ENCODE measurements at regions not wholly inside any gene's neighbourhood (a gene's known extent, or its start where the extent isn't known, plus 50 kb on each side); places are given as distances from the start of the nearest gene placed in this dataset.

GRCh38 chr5:7220156-7220555 is 175.8 kb upstream of the ADCY2 start:
- no peak for DNase-seq
- H3K4me3 Mint-ChIP-seq: no peak overlapping the region
- TF ChIP-seq CTCF (IDR thresholded peaks at IDR 0.05) (no peak), EZH2 (IDR thresholded peaks at IDR 0.05; ENCODE audit: borderline replicate concordance, insufficient read depth, low read depth, low read length, poor library complexity, severe bottlenecking) (no peak)
- H3K4me3 ChIP-seq (ENCODE audit: control extremely low read depth in 1 of 5, extremely low read depth in 1 of 5, insufficient read depth in 1 of 5, low read depth in 2 of 5, low read length in 4 of 5): no peak overlapping the region
- ATAC-seq (ENCODE audit: low read depth): no peak
- no peak overlapping the region for H3K27ac Mint-ChIP-seq
- H3K27me3 ChIP-seq (replicated peaks in 1 of 4; ENCODE audit: control extremely low read depth in 1 of 4, control insufficient read depth in 3 of 4, insufficient read depth in 4 of 4, low read length in 3 of 4): no peaks in the 10 kb centered on the region
- no peak overlapping the region for H3K4me2 ChIP-seq (replicated peaks; ENCODE audit: low read depth, low read length, poor library complexity, severe bottlenecking)
- H3K4me1 Mint-ChIP-seq: no peaks in the 10 kb centered on the region
- H4K20me1 ChIP-seq (ENCODE audit: control insufficient read depth, insufficient read depth, low read length, poor library complexity, severe bottlenecking): no peaks in the 10 kb centered on the region
- POLR2A ChIA-PET: no interaction called here
- no peak overlapping the region for H3K9ac ChIP-seq (ENCODE audit: low read length)
- intact Hi-C loops (cut with micrococcal nuclease): no loop called here
- H2AFZ ChIP-seq (ENCODE audit: insufficient read depth, low read depth, low read length, poor library complexity, severe bottlenecking): no peak overlapping the region
- H3K9me3 ChIP-seq (ENCODE audit: control extremely low read depth in 1 of 3, control insufficient read depth in 2 of 3, insufficient read depth in 1 of 3, low read length in 2 of 3): peaks cover 0 to 4% (median 0%) of the 10 kb centered on the region in 3 donors
- no peaks in the 10 kb centered on the region for H3K4me1 ChIP-seq (ENCODE audit: control insufficient read depth in 2 of 2, insufficient read depth in 2 of 2, low read length in 2 of 2)
- CTCF ChIA-PET: no interaction called here
- H3K79me2 ChIP-seq (ENCODE audit: control insufficient read depth, insufficient read depth, low read length): no peaks in the 10 kb centered on the region
- no peaks in the 10 kb centered on the region for H3K36me3 ChIP-seq (replicated peaks in 1 of 2; ENCODE audit: control extremely low read depth in 1 of 2, control insufficient read depth in 1 of 2, extremely low read depth in 1 of 2, insufficient read depth in 2 of 2, low read length in 1 of 2)
- no peak overlapping the region for H3K27ac ChIP-seq (ENCODE audit: low read length in 2 of 2)
- no peaks in the 10 kb centered on the region for H3K27me3 Mint-ChIP-seq
- WGBS (ENCODE audit: insufficient coverage): 90% methylated on average over 2 of the region's 4 CpGs
- H3K9me3 Mint-ChIP-seq (ENCODE audit: insufficient read depth): no peaks in the 10 kb centered on the region

GRCh38 chr5:7221041-7221440 is 174.9 kb upstream of the ADCY2 start:
- Mint-ChIP-seq H3K27ac (no peak overlapping the region), H3K27me3 (no peaks in the 10 kb centered on the region), H3K4me3 (no peak overlapping the region), H3K4me1 (no peaks in the 10 kb centered on the region), H3K9me3 (ENCODE audit: insufficient read depth) (no peaks in the 10 kb centered on the region)
- H3K79me2 ChIP-seq (ENCODE audit: control insufficient read depth, insufficient read depth, low read length): no peaks in the 10 kb centered on the region
- no peaks in the 10 kb centered on the region for H3K4me1 ChIP-seq (ENCODE audit: control insufficient read depth in 2 of 2, insufficient read depth in 2 of 2, low read length in 2 of 2)
- H3K27me3 ChIP-seq (replicated peaks in 1 of 4; ENCODE audit: control extremely low read depth in 1 of 4, control insufficient read depth in 3 of 4, insufficient read depth in 4 of 4, low read length in 3 of 4): no peaks in the 10 kb centered on the region
- intact Hi-C loops (cut with micrococcal nuclease): no loop called here
- no peak overlapping the region for H3K4me2 ChIP-seq (replicated peaks; ENCODE audit: low read depth, low read length, poor library complexity, severe bottlenecking)
- 89% methylated on average over 3 of the region's 3 CpGs for WGBS (ENCODE audit: insufficient coverage)
- CTCF ChIA-PET: no interaction called here
- H3K4me3 ChIP-seq (ENCODE audit: control extremely low read depth in 1 of 5, extremely low read depth in 1 of 5, insufficient read depth in 1 of 5, low read depth in 2 of 5, low read length in 4 of 5): no peak overlapping the region
- TF ChIP-seq CTCF (IDR thresholded peaks at IDR 0.05): no peak
- no peak for TF ChIP-seq EZH2 (IDR thresholded peaks at IDR 0.05; ENCODE audit: borderline replicate concordance, insufficient read depth, low read depth, low read length, poor library complexity, severe bottlenecking)
- no peak for ATAC-seq (ENCODE audit: low read depth)
- POLR2A ChIA-PET: no interaction called here
- H3K9ac ChIP-seq (ENCODE audit: low read length): no peak overlapping the region
- no peak overlapping the region for H2AFZ ChIP-seq (ENCODE audit: insufficient read depth, low read depth, low read length, poor library complexity, severe bottlenecking)
- H3K9me3 ChIP-seq (ENCODE audit: control extremely low read depth in 1 of 3, control insufficient read depth in 2 of 3, insufficient read depth in 1 of 3, low read length in 2 of 3): peaks cover 0 to 7% (median 0%) of the 10 kb centered on the region in 3 donors
- no peaks in the 10 kb centered on the region for H3K36me3 ChIP-seq (replicated peaks in 1 of 2; ENCODE audit: control extremely low read depth in 1 of 2, control insufficient read depth in 1 of 2, extremely low read depth in 1 of 2, insufficient read depth in 2 of 2, low read length in 1 of 2)
- no peak overlapping the region for H3K27ac ChIP-seq (ENCODE audit: low read length in 2 of 2)
- no peak for DNase-seq
- H4K20me1 ChIP-seq (ENCODE audit: control insufficient read depth, insufficient read depth, low read length, poor library complexity, severe bottlenecking): no peaks in the 10 kb centered on the region
